ENCODE measurements at regions not wholly inside any gene's neighbourhood (a gene's known extent, or its start where the extent isn't known, plus 50 kb on each side); places are given as distances from the start of the nearest gene placed in this dataset.

- no peak for TF ChIP-seq CTCF (IDR thresholded peaks at IDR 0.05)
- no peak for DNase-seq (ENCODE audit: low spot score)
- no peaks in the 10 kb centered on the region for H3K9me3 ChIP-seq
Measured at GRCh38 chr5:84590629-84591028, 205.9 kb upstream of the EDIL3 start.

GRCh38 chr5:84589926-84590325 is 205.2 kb upstream of the EDIL3 start:
- no peaks in the 10 kb centered on the region for H3K27me3 ChIP-seq
- DNase-seq (ENCODE audit: low spot score), result no peak
- H3K4me1 ChIP-seq, result no peaks in the 10 kb centered on the region
- H3K4me3 ChIP-seq, result no peak overlapping the region
- H3K36me3 ChIP-seq, result no peaks in the 10 kb centered on the region
- no peak overlapping the region for H3K27ac ChIP-seq
- H3K9me3 ChIP-seq, result no peaks in the 10 kb centered on the region
- no peak for TF ChIP-seq CTCF (IDR thresholded peaks at IDR 0.05)

More at GRCh38 chr5:84590629-84591028, 205.9 kb upstream of the EDIL3 start:
- H3K4me3 ChIP-seq, result no peak overlapping the region
- no peaks in the 10 kb centered on the region for H3K27me3 ChIP-seq
- no peaks in the 10 kb centered on the region for H3K36me3 ChIP-seq
- no peaks in the 10 kb centered on the region for H3K4me1 ChIP-seq
- no peak overlapping the region for H3K27ac ChIP-seq

- H3K4me1 ChIP-seq, result no peaks in the 10 kb centered on the region
- no peaks in the 10 kb centered on the region for H3K36me3 ChIP-seq
- no peak overlapping the region for H3K4me3 ChIP-seq
- TF ChIP-seq CTCF (IDR thresholded peaks at IDR 0.05), result no peak
- no peak overlapping the region for H3K27ac ChIP-seq
- DNase-seq (ENCODE audit: low spot score), result no peak
- no peaks in the 10 kb centered on the region for H3K27me3 ChIP-seq
- H3K9me3 ChIP-seq, result no peaks in the 10 kb centered on the region
Measured at GRCh38 chr5:84585218-84585617, 200.5 kb upstream of the EDIL3 start.

- Histone ChIP-seq H3K4me1 (no peaks in the 10 kb centered on the region), H3K36me3 (no peaks in the 10 kb centered on the region), H3K4me3 (no peak overlapping the region), H3K27ac (no peak overlapping the region), H3K27me3 (no peaks in the 10 kb centered on the region), H3K9me3 (no peaks in the 10 kb centered on the region)
- no peak for DNase-seq (ENCODE audit: low spot score)
- TF ChIP-seq CTCF (IDR thresholded peaks at IDR 0.05), result no peak
Measured at GRCh38 chr5:84578226-84578625, 193.5 kb upstream of the EDIL3 start.

- H3K27me3 ChIP-seq, result no peaks in the 10 kb centered on the region
- H3K4me3 ChIP-seq, result no peak overlapping the region
- H3K4me1 ChIP-seq, result no peaks in the 10 kb centered on the region
- no peak overlapping the region for H3K27ac ChIP-seq
- no peak for DNase-seq (ENCODE audit: low spot score)
- H3K9me3 ChIP-seq, result no peaks in the 10 kb centered on the region
- H3K36me3 ChIP-seq, result no peaks in the 10 kb centered on the region
- TF ChIP-seq CTCF (IDR thresholded peaks at IDR 0.05), result no peak
Measured at GRCh38 chr5:84573017-84573712, 188.5 kb upstream of the EDIL3 start.

- no peaks in the 10 kb centered on the region for H3K27me3 ChIP-seq
- no peaks in the 10 kb centered on the region for H3K9me3 ChIP-seq
- no peak overlapping the region for H3K4me3 ChIP-seq
- H3K36me3 ChIP-seq, result no peaks in the 10 kb centered on the region
- no peak overlapping the region for H3K27ac ChIP-seq
- no peak for TF ChIP-seq CTCF (IDR thresholded peaks at IDR 0.05)
- H3K4me1 ChIP-seq, result no peaks in the 10 kb centered on the region
- no peak for DNase-seq (ENCODE audit: low spot score)
Measured at GRCh38 chr5:84569307-84569706, 184.6 kb upstream of the EDIL3 start.

Data from right atrium auricular region (tissue), 2 donors.